SK-N-SH treated with all-trans-retinoic acid at 6 μM for 48 hours (cell line): ENCODE measurements at regions not wholly inside any gene's neighbourhood (a gene's known extent, or its start where the extent isn't known, plus 50 kb on each side); places are given as distances from the start of the nearest gene placed in this dataset.

Experiments used
- ATAC-seq: fragments of 200-7000 bp; cut with Tn5 transposase; 3 replicates; pipeline ENCODE4 v1.9.1; 2020; ENCODE audit warnings: mild to moderate bottlenecking, moderate library complexity
- ARNTL ChIP-seq: fragments of 450-650 bp; formaldehyde crosslinking; IDR thresholded peaks from 2 replicates; pipeline ENCODE4 v1.5.0; 2020; ENCODE audit warnings: low read depth, mild to moderate bottlenecking, moderate library complexity, borderline replicate concordance
- BACH2 ChIP-seq: fragments of 250-450 bp; sonication (Bioruptor Pico); IDR thresholded peaks from 2 replicates; pipeline ENCODE4 v1.9.0; 2021; ENCODE audit warnings: mild to moderate bottlenecking, borderline replicate concordance
- CREB5 ChIP-seq: fragments of 250-450 bp; sonication (Bioruptor Pico); IDR thresholded peaks from 2 replicates; pipeline ENCODE4 v1.5.1; 2020; ENCODE audit warnings: low read depth, mild to moderate bottlenecking, moderate library complexity
- CSDC2 ChIP-seq: fragments of 250-450 bp; sonication (Bioruptor Pico); IDR thresholded peaks from 2 replicates; pipeline ENCODE4 v1.5.0; 2020; ENCODE audit warnings: mild to moderate bottlenecking, moderate library complexity
- CSRNP3 ChIP-seq: fragments of 250-450 bp; sonication (Bioruptor Pico); IDR thresholded peaks from 2 replicates; pipeline ENCODE4 v1.5.1; 2021; ENCODE audit warnings: mild to moderate bottlenecking, moderate library complexity
- GLIS3 ChIP-seq: fragments of 250-450 bp; sonication (Bioruptor Pico); IDR thresholded peaks from 2 replicates; pipeline ENCODE4 v1.5.0; 2020; ENCODE audit warnings: mild to moderate bottlenecking, moderate library complexity
- ISL1 ChIP-seq: fragments of 250-450 bp; sonication (Bioruptor Pico); IDR thresholded peaks from 2 replicates; pipeline ENCODE4 v2.1.2; 2022; ENCODE audit warnings: mild to moderate bottlenecking, moderate library complexity
- OSR1 ChIP-seq: fragments of 250-450 bp; sonication (Bioruptor Pico); IDR thresholded peaks from 2 replicates; pipeline ENCODE4 v1.8.0; 2022; ENCODE audit warnings: moderate library complexity, mild to moderate bottlenecking, inconsistent platforms
- PPARA ChIP-seq: fragments of 250-450 bp; sonication (Bioruptor Pico); IDR thresholded peaks from 2 replicates; pipeline ENCODE4 v1.5.0; 2020; ENCODE audit warnings: mild to moderate bottlenecking, borderline replicate concordance
- RARB ChIP-seq: fragments of 250-450 bp; sonication (Bioruptor Pico); IDR thresholded peaks from 2 replicates; pipeline ENCODE4 v1.8.0; 2021; ENCODE audit warnings: mild to moderate bottlenecking, moderate library complexity
- SNAI2 ChIP-seq: fragments of 250-450 bp; sonication (Bioruptor Pico); IDR thresholded peaks from 2 replicates; pipeline ENCODE4 v1.5.0; 2020; ENCODE audit warnings: mild to moderate bottlenecking, moderate library complexity
- TCF4 ChIP-seq: fragments of 250-450 bp; sonication (Bioruptor Pico); IDR thresholded peaks from 2 replicates; pipeline ENCODE4 v1.8.0; 2021; ENCODE audit warnings: mild to moderate bottlenecking, moderate library complexity, borderline replicate concordance
- TOX ChIP-seq: fragments of 250-450 bp; sonication (Bioruptor Pico); IDR thresholded peaks from 2 replicates; pipeline ENCODE4 v1.8.0; 2021; ENCODE audit warnings: mild to moderate bottlenecking, moderate library complexity, borderline replicate concordance
- TSHZ2 ChIP-seq: fragments of 250-450 bp; sonication (Bioruptor Pico); IDR thresholded peaks from 2 replicates; pipeline ENCODE4 v1.5.0; 2020; ENCODE audit warnings: mild to moderate bottlenecking, moderate library complexity
- ZC3H10 ChIP-seq: fragments of 250-450 bp; sonication (Bioruptor Pico); IDR thresholded peaks from 2 replicates; pipeline ENCODE4 v1.5.1; 2021; ENCODE audit warnings: mild to moderate bottlenecking, moderate library complexity
- ZFP30 ChIP-seq: fragments of 450-650 bp; formaldehyde crosslinking; IDR thresholded peaks from 2 replicates; pipeline ENCODE4 v1.5.0; 2022; ENCODE audit warnings: mild to moderate bottlenecking, moderate library complexity
- ZNF565 ChIP-seq: fragments of 450-650 bp; formaldehyde crosslinking; conservative IDR thresholded peaks from 2 replicates; pipeline ENCODE4 v1.5.0; 2020; ENCODE audit warnings: low read depth, mild to moderate bottlenecking, moderate library complexity
- ZNF70 ChIP-seq: fragments of 450-650 bp; formaldehyde crosslinking; IDR thresholded peaks from 2 replicates; pipeline ENCODE4 v1.5.0; 2020; ENCODE audit warnings: mild to moderate bottlenecking, moderate library complexity
- ZNF8 ChIP-seq: fragments of 450-650 bp; formaldehyde crosslinking; IDR thresholded peaks from 2 replicates; pipeline ENCODE4 v1.5.0; 2020; ENCODE audit warnings: mild to moderate bottlenecking, moderate library complexity
- TF ChIP-seq, protein P1 (sequence below): fragments of 250-450 bp; sonication (Bioruptor Pico); IDR thresholded peaks from 2 replicates; pipeline ENCODE4 v1.8.0; 2021; ENCODE audit warnings: low read depth, mild to moderate bottlenecking, moderate library complexity, borderline replicate concordance

DNA sequence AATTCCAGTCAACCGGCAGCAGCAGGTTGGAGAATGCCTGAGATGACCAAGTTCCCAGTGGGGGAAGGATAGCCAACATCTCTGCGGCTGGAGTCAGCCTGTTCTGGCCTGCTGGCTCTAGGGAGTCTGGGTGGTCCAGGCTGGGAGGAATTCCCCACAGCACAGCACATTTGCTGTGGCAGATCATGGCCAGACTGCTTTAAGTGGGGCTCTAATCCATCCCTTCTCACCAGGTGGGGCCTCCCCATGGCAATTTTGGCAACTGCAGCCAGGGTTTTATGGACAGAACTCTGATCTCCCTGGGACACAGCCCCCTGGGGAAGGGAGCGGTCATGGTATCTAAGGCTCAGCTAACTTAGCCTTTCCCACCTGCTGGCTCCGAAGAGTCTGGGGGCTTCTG is 226.1 kb downstream of the DTWD2 start (continued):
- TF ChIP-seq TSHZ2 (CRISPR knock-in tag) (no peak), PPARA (CRISPR knock-in tag) (no peak), TCF4 (CRISPR knock-in tag) (no peak), ZC3H10 (CRISPR knock-in tag) (no peak), SNAI2 (CRISPR knock-in tag) (no peak), ZNF565 (CRISPR knock-in tag) (no peak), CREB5 (CRISPR knock-in tag) (no peak), OSR1 (CRISPR knock-in tag) (no peak), ISL1 (CRISPR knock-in tag) (no peak)

- ATAC-seq, result no peak
- TF ChIP-seq BACH2 (CRISPR knock-in tag) (no peak), TOX (no peak)
Observed at GRCh38 chr5:118761814-118762213, 226.5 kb downstream of the DTWD2 start.

GRCh38 chr5:118752969-118753368 is 235.4 kb downstream of the DTWD2 start:
- TF ChIP-seq ZFP30 (CRISPR knock-in tag) (no peak), GLIS3 (no peak), CSDC2 (CRISPR knock-in tag) (no peak), SNAI2 (CRISPR knock-in tag) (no peak), ARNTL (CRISPR knock-in tag) (no peak), ZNF8 (no peak), BACH2 (CRISPR knock-in tag) (no peak), TSHZ2 (CRISPR knock-in tag) (no peak), CSRNP3 (CRISPR knock-in tag) (no peak), ZNF70 (no peak), TCF4 (CRISPR knock-in tag) (no peak), OSR1 (CRISPR knock-in tag) (no peak), RARB (CRISPR knock-in tag) (no peak)
- TF ChIP-seq, protein P1, sequence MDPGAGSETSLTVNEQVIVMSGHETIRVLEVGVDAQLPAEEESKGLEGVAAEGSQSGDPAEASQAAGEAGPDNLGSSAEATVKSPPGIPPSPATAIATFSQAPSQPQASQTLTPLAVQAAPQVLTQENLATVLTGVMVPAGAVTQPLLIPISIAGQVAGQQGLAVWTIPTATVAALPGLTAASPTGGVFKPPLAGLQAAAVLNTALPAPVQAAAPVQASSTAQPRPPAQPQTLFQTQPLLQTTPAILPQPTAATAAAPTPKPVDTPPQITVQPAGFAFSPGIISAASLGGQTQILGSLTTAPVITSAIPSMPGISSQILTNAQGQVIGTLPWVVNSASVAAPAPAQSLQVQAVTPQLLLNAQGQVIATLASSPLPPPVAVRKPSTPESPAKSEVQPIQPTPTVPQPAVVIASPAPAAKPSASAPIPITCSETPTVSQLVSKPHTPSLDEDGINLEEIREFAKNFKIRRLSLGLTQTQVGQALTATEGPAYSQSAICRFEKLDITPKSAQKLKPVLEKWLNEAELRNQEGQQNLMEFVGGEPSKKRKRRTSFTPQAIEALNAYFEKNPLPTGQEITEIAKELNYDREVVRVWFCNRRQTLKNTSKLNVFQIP (CRISPR knock-in tag), result no peak
- TF ChIP-seq, all 23 proteins: peak for 0
- no peak for ATAC-seq
